Fibroblast of skin of back (primary cell): ENCODE measurements at regions not wholly inside any gene's neighbourhood (a gene's known extent, or its start where the extent isn't known, plus 50 kb on each side); places are given as distances from the start of the nearest gene placed in this dataset.

Experiments used
- DNase-seq: peaks from one replicate; pipeline ENCODE4 v3.0.0-alpha.2; 2013

DNA sequence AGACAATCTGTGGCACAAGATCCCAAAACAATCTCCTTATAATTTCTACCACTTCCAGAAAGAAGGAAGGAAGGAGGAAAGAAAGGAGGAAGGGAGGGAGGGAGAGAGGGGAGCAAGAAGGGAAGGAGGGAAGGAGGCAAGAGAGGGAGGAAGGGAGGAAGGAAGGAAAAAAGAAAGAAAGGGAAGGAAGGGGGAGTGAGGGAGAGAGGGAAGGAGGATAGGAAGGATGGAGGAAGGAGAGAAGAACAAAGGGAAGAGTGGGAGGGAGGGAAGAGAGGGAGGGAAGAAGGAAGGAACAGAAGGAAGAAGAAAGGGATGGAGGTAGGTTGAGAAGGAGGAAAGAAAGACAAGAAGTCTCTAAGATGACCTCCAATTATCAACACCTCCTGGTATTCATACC, 185.5 kb upstream of the NFE2L3 start:
- DNase-seq = no peak

DNA sequence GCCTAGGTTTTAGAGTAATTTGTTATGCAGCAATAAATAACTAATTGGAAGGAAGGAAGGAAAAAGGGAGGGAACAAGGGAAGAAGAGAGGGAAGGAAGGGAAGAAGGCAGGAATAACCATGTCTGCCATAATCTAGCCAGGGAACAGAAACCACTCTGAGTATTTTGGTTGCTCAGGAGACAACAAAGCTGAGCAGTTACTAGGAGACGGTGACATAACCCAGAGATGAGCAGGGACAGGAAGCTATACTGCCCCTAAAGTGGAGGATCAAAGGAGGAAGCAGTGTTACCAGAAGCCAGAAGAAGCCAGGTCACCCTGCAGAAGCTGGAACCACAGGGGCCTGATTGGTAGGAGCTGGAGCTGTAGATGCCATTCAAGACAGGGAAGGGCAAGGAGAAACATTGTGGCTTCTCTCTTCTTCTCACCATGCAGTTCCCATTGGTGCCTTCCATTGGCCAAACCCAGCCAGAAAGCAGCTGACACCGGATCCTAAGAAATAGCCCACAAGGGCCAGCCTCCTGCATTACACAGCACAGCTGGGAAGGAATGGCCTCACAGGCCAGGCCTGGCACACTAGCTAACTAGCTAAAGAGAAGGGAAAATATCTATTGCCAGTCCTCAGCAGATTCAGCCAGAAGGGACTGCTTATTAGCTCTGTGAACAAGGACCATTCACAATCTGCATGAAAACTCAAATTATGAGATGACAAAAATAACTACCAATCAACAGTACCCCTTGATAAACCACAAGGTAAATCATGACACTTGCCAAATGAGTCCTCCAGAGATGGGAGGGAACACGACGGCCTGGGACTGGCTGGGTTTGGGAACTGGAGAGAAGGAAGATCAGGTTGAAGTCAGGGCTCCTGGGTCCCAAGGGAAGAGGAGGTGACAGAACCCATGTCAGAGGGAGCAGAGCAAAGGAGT, 184.5 kb upstream of the NFE2L3 start:
- DNase-seq = no peak

- no peak for DNase-seq
Measured at GRCh38 chr7:25968205-25968993, 183.6 kb upstream of the NFE2L3 start.

DNA sequence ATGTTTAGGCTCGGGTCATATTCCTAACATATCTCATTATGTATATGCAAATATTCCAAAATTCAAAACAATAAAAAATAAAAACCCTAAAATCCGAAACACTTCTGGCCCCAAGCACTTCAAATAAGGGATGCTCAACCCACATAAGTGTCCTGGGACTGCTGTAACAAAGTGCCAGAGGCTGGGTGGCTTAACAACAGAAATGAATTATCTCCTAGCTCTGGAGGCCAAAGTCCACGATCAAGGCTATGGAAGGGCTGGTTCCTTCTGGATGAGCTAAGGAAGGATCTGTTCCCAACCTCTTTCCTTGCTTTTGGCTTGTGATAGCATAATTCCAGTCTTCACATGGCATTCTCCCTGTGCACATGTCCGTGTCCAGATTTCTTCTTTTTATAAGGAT, 181.6 kb upstream of the NFE2L3 start:
- no peak for DNase-seq

GRCh38 chr7:25970911-25971310, 181.1 kb upstream of the NFE2L3 start:
- DNase-seq = no peak

- no peak for DNase-seq
Measured at GRCh38 chr7:25976630-25977029, 175.4 kb upstream of the NFE2L3 start.

DNA sequence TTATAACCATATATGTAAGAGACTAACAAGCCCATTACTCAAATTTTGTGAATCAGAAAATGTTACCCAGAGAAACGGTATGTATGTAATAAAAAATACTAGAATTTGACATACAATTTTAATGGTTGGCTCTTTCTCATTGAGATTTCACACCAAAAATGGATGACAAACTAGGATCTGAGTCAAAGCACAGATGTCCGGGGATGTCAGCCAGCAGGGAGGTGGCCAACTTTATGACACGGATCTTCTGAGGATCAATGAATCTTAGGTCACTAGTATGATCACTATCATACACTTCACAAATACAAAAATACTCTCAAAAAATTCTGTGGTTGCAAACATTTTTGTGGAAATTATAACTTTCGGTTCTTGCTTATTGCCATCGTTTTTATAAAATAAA, 173.5 kb upstream of the NFE2L3 start:
- no peak for DNase-seq

- DNase-seq = no peak
Measured at GRCh38 chr7:25979605-25980004, 172.4 kb upstream of the NFE2L3 start.

- DNase-seq = no peak
Measured at GRCh38 chr7:25982684-25983083, 169.3 kb upstream of the NFE2L3 start.

GRCh38 chr7:25985196-25985595, 166.8 kb upstream of the NFE2L3 start:
- DNase-seq = no peak

GRCh38 chr7:25988640-25989039, 163.4 kb upstream of the NFE2L3 start:
- no peak for DNase-seq

DNA sequence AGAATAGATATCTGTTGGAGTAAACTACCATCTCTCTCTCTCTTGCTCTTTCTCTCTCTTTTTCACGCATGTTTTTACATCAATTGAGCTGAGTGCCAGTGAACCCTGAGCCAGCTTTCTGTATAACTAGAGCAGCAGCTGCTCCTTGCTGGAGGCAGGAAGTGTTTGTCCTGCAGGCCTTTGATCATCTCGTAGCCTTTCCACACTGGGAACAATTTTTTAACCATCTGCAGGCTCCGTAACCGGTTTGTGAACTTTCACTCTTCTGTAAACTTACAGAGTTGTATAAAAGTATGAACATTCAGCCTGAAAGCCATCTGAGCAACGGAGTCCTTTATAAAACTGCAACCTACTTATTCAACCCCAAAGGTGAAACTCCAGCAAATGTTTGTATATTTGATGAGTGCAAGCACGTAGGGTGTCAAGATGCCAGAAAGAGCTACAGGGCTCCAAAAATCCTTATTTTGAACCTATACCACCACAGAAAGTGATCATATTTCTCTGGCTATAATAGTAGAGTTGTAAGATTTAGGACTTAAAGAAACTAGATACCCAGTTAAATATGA, 162.8 kb upstream of the NFE2L3 start:
- DNase-seq = no peak

- DNase-seq = no peak
Measured at GRCh38 chr7:25994433-25994994, 157.5 kb upstream of the NFE2L3 start.

DNA sequence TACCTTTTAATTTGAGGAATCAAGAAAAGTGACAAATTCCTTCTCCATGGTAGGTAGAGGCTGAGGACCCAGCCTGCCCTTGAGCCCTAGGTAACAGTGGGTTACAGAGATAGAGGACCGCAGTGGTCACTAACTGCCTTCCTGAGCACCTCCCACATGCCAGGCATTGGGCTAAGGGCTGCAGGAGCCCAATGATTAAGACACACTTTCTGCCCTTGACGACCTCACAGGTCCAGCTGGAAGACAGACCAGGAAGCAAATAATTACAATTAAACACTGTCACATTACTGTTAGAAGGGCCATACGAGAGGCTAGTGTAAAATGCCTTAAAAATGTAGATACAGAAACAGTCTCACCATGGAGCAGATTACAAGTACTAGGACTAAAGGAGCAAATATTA, 156.8 kb upstream of the NFE2L3 start:
- no peak for DNase-seq

- no peak for DNase-seq
Measured at GRCh38 chr7:25996006-25996408, 156.0 kb upstream of the NFE2L3 start.

GRCh38 chr7:25998499-25998898, 153.5 kb upstream of the NFE2L3 start:
- no peak for DNase-seq

GRCh38 chr7:26000841-26001240, 151.2 kb upstream of the NFE2L3 start:
- no peak for DNase-seq

DNA sequence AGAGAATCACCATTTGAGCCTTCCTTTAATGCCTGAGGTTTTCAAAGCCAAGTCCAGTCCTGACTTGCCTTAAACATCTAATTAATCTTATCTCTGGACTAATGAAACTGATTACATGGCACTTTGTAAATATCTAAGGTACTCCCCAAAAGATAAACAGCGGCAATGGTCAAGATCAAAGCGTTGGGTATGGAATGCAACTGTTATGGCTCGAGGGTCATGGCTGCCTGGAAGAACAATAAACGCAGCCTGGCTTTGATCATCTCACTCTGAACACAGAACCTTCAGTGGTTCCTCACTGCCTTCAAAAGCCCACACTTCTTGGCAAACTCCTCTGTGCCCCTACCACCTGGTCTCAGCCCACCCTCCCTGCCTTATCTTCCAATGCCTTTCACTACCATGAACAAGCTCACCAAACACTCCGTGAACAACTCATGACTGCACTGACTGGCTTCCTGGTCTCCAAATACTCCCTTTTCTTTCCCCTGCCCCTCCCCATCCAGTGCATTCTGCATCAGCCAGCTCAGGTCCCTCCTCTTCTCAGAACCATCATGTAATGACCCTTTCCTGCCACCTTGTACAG, 150.2 kb upstream of the NFE2L3 start:
- no peak for DNase-seq

DNA sequence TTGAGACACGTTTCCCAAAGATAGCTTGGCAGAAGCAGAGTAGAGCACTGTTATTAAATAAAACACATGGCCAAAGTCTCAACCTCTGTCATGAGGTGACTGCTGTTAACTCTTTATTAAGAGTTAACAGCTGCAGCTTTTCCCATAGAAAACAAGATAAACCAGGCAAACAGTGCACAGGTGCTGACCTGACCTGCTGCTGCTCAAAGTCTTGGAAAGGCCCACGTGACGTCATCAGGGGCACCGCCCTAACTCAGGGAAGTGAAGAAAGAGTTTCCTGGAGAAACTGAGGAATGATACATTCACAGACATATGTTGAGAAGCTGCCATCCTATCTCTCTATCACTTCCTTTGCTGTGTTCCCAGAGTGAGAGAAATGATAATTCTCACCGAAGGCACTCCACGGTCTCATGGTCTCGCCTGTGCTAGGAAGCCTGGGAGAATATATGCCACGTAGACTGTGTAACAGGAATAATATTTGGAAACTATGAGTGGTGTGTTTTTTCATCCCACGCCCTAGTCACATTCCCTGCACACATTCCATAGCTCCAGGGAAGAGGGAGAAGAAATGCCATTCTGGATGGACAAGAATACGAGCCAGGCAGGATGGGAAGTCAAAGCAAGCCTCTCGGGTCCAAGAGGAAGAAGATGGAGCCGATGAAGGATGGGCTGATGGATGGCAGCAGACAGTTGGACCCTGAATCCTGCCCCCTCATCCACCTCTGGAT, 146.2 kb upstream of the NFE2L3 start:
- no peak for DNase-seq

- DNase-seq = no peak
Measured at GRCh38 chr7:26006426-26006825, 145.6 kb upstream of the NFE2L3 start.

- DNase-seq = no peak
Measured at GRCh38 chr7:26007510-26007909, 144.5 kb upstream of the NFE2L3 start.

DNA sequence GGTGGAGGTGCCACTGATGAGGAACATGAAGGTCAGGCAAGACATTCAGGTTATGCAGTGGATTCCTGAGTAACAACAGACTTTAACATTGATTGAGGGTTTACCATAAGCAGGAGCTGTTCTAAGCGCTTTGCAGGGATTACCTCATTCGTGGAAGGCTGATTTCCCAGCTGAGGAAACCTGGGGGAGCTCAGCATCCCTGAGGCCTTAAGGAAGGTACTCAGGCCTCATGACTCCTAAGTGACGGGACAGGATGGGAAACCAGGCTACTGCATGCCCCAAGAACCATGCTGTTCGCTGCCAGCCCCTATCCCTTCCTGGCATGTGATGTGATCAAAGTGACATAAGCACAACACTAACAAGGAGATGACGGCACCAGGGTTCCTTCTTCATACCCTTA, 143.6 kb upstream of the NFE2L3 start:
- DNase-seq = no peak
